BE2C (cell line): ENCODE measurements at regions not wholly inside any gene's neighbourhood (a gene's known extent, or its start where the extent isn't known, plus 50 kb on each side); places are given as distances from the start of the nearest gene placed in this dataset.
"Not testable (repeated sequence)": the region's sequence is repeated elsewhere in the genome, so short reads cannot be mapped to it uniquely, and the experiment has no call there.

Experiments
- DNase-seq: peaks from one replicate; pipeline ENCODE4 v3.0.0-alpha.2; 2020
- H3K27me3 ChIP-seq: fragments of 250-450 bp; sonication (Bioruptor Pico); 2 replicates; pipeline ENCODE4 v1.5.1; 2020; ENCODE audit warnings: mild to moderate bottlenecking
- H3K36me3 ChIP-seq: fragments of 250-450 bp; sonication (Bioruptor Pico); 2 replicates; pipeline ENCODE4 v1.5.1; 2020; ENCODE audit warnings: mild to moderate bottlenecking
- H3K4me1 ChIP-seq: fragments of 250-450 bp; sonication (Bioruptor Pico); 2 replicates; pipeline ENCODE4 v1.5.1; 2020
- H3K4me3 ChIP-seq: 2 replicates; pipeline ENCODE4 v1.5.1; 2011; ENCODE audit warnings: low read depth, low read length
- H3K9me3 ChIP-seq: fragments of 250-450 bp; sonication (Bioruptor Pico); 2 replicates; pipeline ENCODE4 v1.5.1; 2020
- CTCF ChIP-seq: IDR thresholded peaks from 2 replicates; pipeline ENCODE4 v1.5.1; 2012; ENCODE audit warnings: mild to moderate bottlenecking, low read depth, low read length

- no peak for DNase-seq
- TF ChIP-seq CTCF: no peak
- no peaks in the 10 kb centered on the region for H3K27me3 ChIP-seq
- no peak overlapping the region for H3K4me3 ChIP-seq
- no peaks in the 10 kb centered on the region; the same call in 1 of the 2 replicates for H3K9me3 ChIP-seq
- no peaks in the 10 kb centered on the region for H3K36me3 ChIP-seq
- H3K4me1 ChIP-seq: no peaks in the 10 kb centered on the region
Measured at GRCh38 chr1:224816062-224816461, 113.4 kb upstream of the DNAH14 start.

GRCh38 chr1:224817382-224817781 is 112.1 kb upstream of the DNAH14 start:
- H3K4me1 ChIP-seq: no peaks in the 10 kb centered on the region
- no peak for DNase-seq
- H3K36me3 ChIP-seq: no peaks in the 10 kb centered on the region
- TF ChIP-seq CTCF: no peak
- no peaks in the 10 kb centered on the region for H3K27me3 ChIP-seq
- no peaks in the 10 kb centered on the region; the same call in 1 of the 2 replicates for H3K9me3 ChIP-seq
- H3K4me3 ChIP-seq: no peak overlapping the region

GRCh38 chr1:224819861-224820260 is 109.6 kb upstream of the DNAH14 start:
- Histone ChIP-seq H3K27me3 (no peaks in the 10 kb centered on the region), H3K36me3 (no peaks in the 10 kb centered on the region), H3K9me3 (no peaks in the 10 kb centered on the region), H3K4me3 (no peak overlapping the region), H3K4me1 (no peaks in the 10 kb centered on the region)
- no peak for TF ChIP-seq CTCF
- no peak for DNase-seq

GRCh38 chr1:224820341-224820740 is 109.1 kb upstream of the DNAH14 start:
- no peaks in the 10 kb centered on the region for H3K9me3 ChIP-seq
- H3K27me3 ChIP-seq: no peaks in the 10 kb centered on the region
- no peaks in the 10 kb centered on the region for H3K4me1 ChIP-seq
- DNase-seq: no peak
- no peak for TF ChIP-seq CTCF
- no peaks in the 10 kb centered on the region for H3K36me3 ChIP-seq
- no peak overlapping the region for H3K4me3 ChIP-seq

- DNase-seq: not testable (repeated sequence)
Measured at GRCh38 chr1:224821751-224822150, 107.7 kb upstream of the DNAH14 start.

GRCh38 chr1:224825525-224826000 is 103.9 kb upstream of the DNAH14 start:
- Histone ChIP-seq H3K4me3 (no peak overlapping the region), H3K36me3 (no peaks in the 10 kb centered on the region), H3K27me3 (no peaks in the 10 kb centered on the region), H3K4me1 (no peaks in the 10 kb centered on the region), H3K9me3 (no peaks in the 10 kb centered on the region)
- no peak for DNase-seq
- no peak for TF ChIP-seq CTCF

More at GRCh38 chr1:224821751-224822150, 107.7 kb upstream of the DNAH14 start:
- H3K27me3 ChIP-seq, H3K36me3 ChIP-seq, H3K4me1 ChIP-seq, H3K9me3 ChIP-seq, H3K4me3 ChIP-seq: not testable (repeated sequence)

- Histone ChIP-seq H3K4me3 (no peak overlapping the region), H3K36me3 (no peaks in the 10 kb centered on the region), H3K4me1 (no peaks in the 10 kb centered on the region), H3K27me3 (no peaks in the 10 kb centered on the region), H3K9me3 (no peaks in the 10 kb centered on the region)
- TF ChIP-seq CTCF: no peak
- no peak for DNase-seq
Measured at GRCh38 chr1:224828691-224829090, 100.8 kb upstream of the DNAH14 start.
